SK-N-SH treated with all-trans-retinoic acid at 6 μM for 48 hours (cell line): ENCODE measurements at regions not wholly inside any gene's neighbourhood (a gene's known extent, or its start where the extent isn't known, plus 50 kb on each side); places are given as distances from the start of the nearest gene placed in this dataset.

Source experiments
- ARNTL ChIP-seq: fragments of 450-650 bp; formaldehyde crosslinking; IDR thresholded peaks from 2 replicates; pipeline ENCODE4 v1.5.0; 2020; ENCODE audit warnings: low read depth, mild to moderate bottlenecking, moderate library complexity, borderline replicate concordance
- ESRRG ChIP-seq: fragments of 250-450 bp; sonication (Bioruptor Pico); IDR thresholded peaks from 2 replicates; pipeline ENCODE4 v1.6.1; 2021; ENCODE audit warnings: mild to moderate bottlenecking
- PATZ1 ChIP-seq: fragments of 250-450 bp; sonication (Bioruptor Pico); IDR thresholded peaks from 2 replicates; pipeline ENCODE4 v1.8.0; 2020; ENCODE audit warnings: mild to moderate bottlenecking, moderate library complexity, borderline replicate concordance
- ZFP3 ChIP-seq: fragments of 250-450 bp; sonication (Bioruptor Pico); IDR thresholded peaks from 2 replicates; pipeline ENCODE4 v1.5.0; 2020; ENCODE audit warnings: mild to moderate bottlenecking, moderate library complexity
- ZFP30 ChIP-seq: fragments of 450-650 bp; formaldehyde crosslinking; IDR thresholded peaks from 2 replicates; pipeline ENCODE4 v1.5.0; 2022; ENCODE audit warnings: mild to moderate bottlenecking, moderate library complexity
- ZNF565 ChIP-seq: fragments of 450-650 bp; formaldehyde crosslinking; conservative IDR thresholded peaks from 2 replicates; pipeline ENCODE4 v1.5.0; 2020; ENCODE audit warnings: low read depth, mild to moderate bottlenecking, moderate library complexity
- ZNF8 ChIP-seq: fragments of 450-650 bp; formaldehyde crosslinking; IDR thresholded peaks from 2 replicates; pipeline ENCODE4 v1.5.0; 2020; ENCODE audit warnings: mild to moderate bottlenecking, moderate library complexity

- TF ChIP-seq PATZ1 (CRISPR knock-in tag) (no peak), ZNF8 (CRISPR knock-in tag) (no peak), ZNF565 (CRISPR knock-in tag) (no peak), ESRRG (no peak), ARNTL (no peak), ZFP3 (CRISPR knock-in tag) (no peak), ZFP30 (CRISPR knock-in tag) (no peak)
These were observed 275.9 kb upstream of the MAP2 start for GRCh38 chr2:209147981-209148380.
